ENCODE measurements at regions not wholly inside any gene's neighbourhood (a gene's known extent, or its start where the extent isn't known, plus 50 kb on each side); places are given as distances from the start of the nearest gene placed in this dataset.

DNA sequence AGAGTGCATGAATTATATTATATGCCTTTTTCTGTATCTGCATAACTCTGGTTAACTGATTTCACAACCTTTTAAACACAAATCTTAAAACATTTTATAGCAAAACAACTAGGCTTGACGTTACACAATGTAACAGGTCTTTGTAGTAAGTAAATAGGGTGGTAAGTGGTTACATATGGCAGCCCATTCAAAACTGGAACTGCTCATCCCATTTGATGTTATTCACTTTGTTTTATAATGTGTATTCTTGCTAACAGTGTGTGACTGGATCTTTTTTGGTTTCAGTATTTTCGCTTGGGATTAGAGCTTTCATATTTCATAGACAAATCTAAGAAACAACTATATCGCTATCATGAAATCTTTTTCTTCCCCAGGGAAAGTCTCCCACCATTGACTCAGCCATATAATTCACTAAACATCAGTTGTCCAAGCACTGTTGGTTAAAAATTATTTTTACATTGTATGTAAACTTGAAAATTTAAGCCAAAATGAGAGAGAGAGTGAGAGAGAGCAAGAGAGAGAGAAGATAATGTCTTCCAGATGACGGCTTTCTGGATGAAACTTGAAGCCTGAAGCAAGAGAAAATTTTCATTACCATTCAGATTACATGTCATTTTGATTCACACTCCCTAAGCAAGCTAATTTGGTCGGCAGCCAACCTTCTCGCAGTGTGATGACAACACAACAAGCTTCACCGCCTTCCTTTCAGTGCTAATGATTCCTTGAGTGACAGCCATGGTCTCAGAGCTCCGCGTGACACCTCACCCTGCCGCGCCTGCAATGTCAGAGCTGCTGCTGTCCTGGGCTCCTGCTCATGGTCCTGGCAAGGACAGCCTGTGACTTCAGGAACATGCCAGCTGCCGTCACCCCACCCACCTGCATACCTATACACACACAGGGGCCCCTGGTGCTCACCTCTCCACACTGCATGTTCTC is 946.9 kb upstream of the SOX11 start:
- CTCF ChIA-PET, result no interaction called here
- Histone ChIP-seq H3K36me3 (ENCODE audit: control insufficient read depth in 2 of 2, insufficient read depth in 1 of 2, low read length in 2 of 2) (no peaks in the 10 kb centered on the region), H3K9me3 (ENCODE audit: control insufficient read depth, insufficient read depth, low read depth, low read length) (no peaks in the 10 kb centered on the region), H3K4me3 (ENCODE audit: low read depth, low read length) (no peak overlapping the region), H3K4me1 (ENCODE audit: control insufficient read depth, insufficient read depth, low read length) (no peaks in the 10 kb centered on the region), H3K27ac (ENCODE audit: extremely low read depth, low read depth, low read length) (no peak overlapping the region)
- TF ChIP-seq MYNN (tag by site-specific recombination; IDR thresholded peaks at IDR 0.05; ENCODE audit: borderline replicate concordance) (no peak), ZNF292 (tag by site-specific recombination; IDR thresholded peaks at IDR 0.05; ENCODE audit: borderline replicate concordance, low read depth) (no peak), ZSCAN18 (tag by site-specific recombination; IDR thresholded peaks at IDR 0.05) (no peak), ZNF16 (tag by site-specific recombination; IDR thresholded peaks at IDR 0.05; ENCODE audit: low read depth) (no peak), GLI2 (tag by site-specific recombination; IDR thresholded peaks at IDR 0.05; ENCODE audit: borderline replicate concordance, low read depth) (no peak)
- POLR2A ChIA-PET, result no interaction called here

DNA sequence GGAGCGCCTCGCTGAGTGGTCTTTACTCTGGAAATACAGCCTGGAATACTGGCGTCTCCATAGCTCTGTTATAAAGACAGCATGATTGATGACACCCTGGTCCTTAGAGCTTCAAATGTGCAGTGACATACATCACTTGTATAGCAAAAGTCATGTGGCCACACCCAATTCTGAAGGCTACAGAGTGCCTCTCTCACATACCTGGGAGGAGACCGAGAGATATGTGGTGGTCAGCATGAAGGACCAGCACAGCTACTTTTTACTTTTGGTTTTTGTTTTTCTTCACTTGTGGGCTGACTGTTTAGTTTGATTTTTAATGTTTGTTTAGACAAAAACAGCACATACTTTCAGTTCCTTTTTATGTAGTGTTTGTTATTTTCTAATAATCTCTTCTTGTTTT is 938.5 kb upstream of the SOX11 start:
- Histone ChIP-seq H3K9me3 (ENCODE audit: control insufficient read depth, insufficient read depth, low read depth, low read length) (no peaks in the 10 kb centered on the region), H3K36me3 (ENCODE audit: control insufficient read depth in 2 of 2, insufficient read depth in 1 of 2, low read length in 2 of 2) (no peaks in the 10 kb centered on the region), H3K4me1 (ENCODE audit: control insufficient read depth, insufficient read depth, low read length) (no peaks in the 10 kb centered on the region), H3K27ac (ENCODE audit: extremely low read depth, low read depth, low read length) (no peak overlapping the region), H3K4me3 (ENCODE audit: low read depth, low read length) (no peak overlapping the region)
- POLR2A ChIA-PET, result no interaction called here
- CTCF ChIA-PET, result interaction anchor here (1.2 to 1.7 kb wide), 2 partner anchors 10 to 973 kb away, joined by 3 to 6 read pairs; no protein-coding TSS in a partner anchor
- TF ChIP-seq ZBTB48 (tag by site-specific recombination; IDR thresholded peaks at IDR 0.05) (no peak), ZNF704 (tag by site-specific recombination; IDR thresholded peaks at IDR 0.05) (no peak), SP2 (tag by site-specific recombination; IDR thresholded peaks at IDR 0.05) (no peak), ZNF132 (tag by site-specific recombination; IDR thresholded peaks at IDR 0.05; ENCODE audit: borderline replicate concordance) (no peak), ZNF2 (tag by site-specific recombination; IDR thresholded peaks at IDR 0.05) (no peak), KLF7 (tag by site-specific recombination; IDR thresholded peaks at IDR 0.05; ENCODE audit: borderline replicate concordance) (no peak), ZNF155 (tag by site-specific recombination; IDR thresholded peaks at IDR 0.05) (no peak), GLI4 (tag by site-specific recombination; IDR thresholded peaks at IDR 0.05) (no peak), ZBTB20 (tag by site-specific recombination; IDR thresholded peaks at IDR 0.05) (no peak), KLF1 (tag by site-specific recombination; IDR thresholded peaks at IDR 0.05) (no peak), PRDM2 (tag by site-specific recombination; IDR thresholded peaks at IDR 0.05; ENCODE audit: borderline replicate concordance) (no peak), ZNF561 (tag by site-specific recombination; IDR thresholded peaks at IDR 0.05; ENCODE audit: borderline replicate concordance) (no peak), KLF9 (tag by site-specific recombination; IDR thresholded peaks at IDR 0.05; ENCODE audit: low read depth) (no peak), ZNF311 (tag by site-specific recombination; IDR thresholded peaks at IDR 0.05; ENCODE audit: borderline replicate concordance) (no peak), ZNF211 (tag by site-specific recombination; IDR thresholded peaks at IDR 0.05; ENCODE audit: low read depth) (no peak)
- TF ChIP-seq, protein P1, sequence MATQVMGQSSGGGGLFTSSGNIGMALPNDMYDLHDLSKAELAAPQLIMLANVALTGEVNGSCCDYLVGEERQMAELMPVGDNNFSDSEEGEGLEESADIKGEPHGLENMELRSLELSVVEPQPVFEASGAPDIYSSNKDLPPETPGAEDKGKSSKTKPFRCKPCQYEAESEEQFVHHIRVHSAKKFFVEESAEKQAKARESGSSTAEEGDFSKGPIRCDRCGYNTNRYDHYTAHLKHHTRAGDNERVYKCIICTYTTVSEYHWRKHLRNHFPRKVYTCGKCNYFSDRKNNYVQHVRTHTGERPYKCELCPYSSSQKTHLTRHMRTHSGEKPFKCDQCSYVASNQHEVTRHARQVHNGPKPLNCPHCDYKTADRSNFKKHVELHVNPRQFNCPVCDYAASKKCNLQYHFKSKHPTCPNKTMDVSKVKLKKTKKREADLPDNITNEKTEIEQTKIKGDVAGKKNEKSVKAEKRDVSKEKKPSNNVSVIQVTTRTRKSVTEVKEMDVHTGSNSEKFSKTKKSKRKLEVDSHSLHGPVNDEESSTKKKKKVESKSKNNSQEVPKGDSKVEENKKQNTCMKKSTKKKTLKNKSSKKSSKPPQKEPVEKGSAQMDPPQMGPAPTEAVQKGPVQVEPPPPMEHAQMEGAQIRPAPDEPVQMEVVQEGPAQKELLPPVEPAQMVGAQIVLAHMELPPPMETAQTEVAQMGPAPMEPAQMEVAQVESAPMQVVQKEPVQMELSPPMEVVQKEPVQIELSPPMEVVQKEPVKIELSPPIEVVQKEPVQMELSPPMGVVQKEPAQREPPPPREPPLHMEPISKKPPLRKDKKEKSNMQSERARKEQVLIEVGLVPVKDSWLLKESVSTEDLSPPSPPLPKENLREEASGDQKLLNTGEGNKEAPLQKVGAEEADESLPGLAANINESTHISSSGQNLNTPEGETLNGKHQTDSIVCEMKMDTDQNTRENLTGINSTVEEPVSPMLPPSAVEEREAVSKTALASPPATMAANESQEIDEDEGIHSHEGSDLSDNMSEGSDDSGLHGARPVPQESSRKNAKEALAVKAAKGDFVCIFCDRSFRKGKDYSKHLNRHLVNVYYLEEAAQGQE (tag by site-specific recombination; IDR thresholded peaks at IDR 0.05), result no peak
